ENCODE measurements at regions not wholly inside any gene's neighbourhood (a gene's known extent, or its start where the extent isn't known, plus 50 kb on each side); places are given as distances from the start of the nearest gene placed in this dataset.

DNA sequence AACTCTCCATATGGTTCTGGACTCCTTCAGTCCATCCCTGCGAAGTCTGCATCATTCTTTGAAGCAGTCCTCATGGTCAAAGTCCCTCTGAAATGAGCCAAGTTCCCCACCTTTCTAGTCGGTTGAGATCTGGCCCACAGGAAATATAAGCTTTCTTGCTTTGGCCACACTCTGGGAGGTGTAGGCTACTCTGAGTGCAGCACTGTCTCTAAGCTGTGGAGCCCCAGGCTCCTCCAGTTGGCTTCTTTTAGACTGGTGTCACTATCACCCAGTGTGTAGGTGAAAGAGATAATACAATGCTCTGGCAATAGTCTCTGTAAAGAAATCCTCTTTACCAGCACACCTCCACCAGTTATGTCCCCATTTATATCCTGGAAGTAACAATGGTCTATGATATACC is 486.5 kb upstream of the KLF12 start (continued):
- TF ChIP-seq, protein P1, sequence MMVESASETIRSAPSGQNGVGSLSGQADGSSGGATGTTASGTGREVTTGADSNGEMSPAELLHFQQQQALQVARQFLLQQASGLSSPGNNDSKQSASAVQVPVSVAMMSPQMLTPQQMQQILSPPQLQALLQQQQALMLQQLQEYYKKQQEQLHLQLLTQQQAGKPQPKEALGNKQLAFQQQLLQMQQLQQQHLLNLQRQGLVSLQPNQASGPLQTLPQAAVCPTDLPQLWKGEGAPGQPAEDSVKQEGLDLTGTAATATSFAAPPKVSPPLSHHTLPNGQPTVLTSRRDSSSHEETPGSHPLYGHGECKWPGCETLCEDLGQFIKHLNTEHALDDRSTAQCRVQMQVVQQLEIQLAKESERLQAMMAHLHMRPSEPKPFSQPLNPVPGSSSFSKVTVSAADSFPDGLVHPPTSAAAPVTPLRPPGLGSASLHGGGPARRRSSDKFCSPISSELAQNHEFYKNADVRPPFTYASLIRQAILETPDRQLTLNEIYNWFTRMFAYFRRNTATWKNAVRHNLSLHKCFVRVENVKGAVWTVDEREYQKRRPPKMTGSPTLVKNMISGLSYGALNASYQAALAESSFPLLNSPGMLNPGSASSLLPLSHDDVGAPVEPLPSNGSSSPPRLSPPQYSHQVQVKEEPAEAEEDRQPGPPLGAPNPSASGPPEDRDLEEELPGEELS (CRISPR knock-in tag; IDR thresholded peaks at IDR 0.05; ENCODE audit: borderline replicate concordance): no peak
- TF ChIP-seq, protein P2, sequence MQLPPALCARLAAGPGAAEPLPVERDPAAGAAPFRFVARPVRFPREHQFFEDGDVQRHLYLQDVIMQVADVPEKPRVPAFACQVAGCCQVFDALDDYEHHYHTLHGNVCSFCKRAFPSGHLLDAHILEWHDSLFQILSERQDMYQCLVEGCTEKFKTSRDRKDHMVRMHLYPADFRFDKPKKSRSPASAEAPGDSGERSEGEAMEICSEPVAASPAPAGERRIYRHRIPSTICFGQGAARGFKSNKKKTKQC (CRISPR knock-in tag; IDR thresholded peaks at IDR 0.05): no peak
- TF ChIP-seq CBX2 (IDR thresholded peaks at IDR 0.05; ENCODE audit: insufficient read depth, low read length, poor library complexity, severe bottlenecking) (no peak), POLR2H (tag; IDR thresholded peaks at IDR 0.05; ENCODE audit: low read depth) (no peak), SMAD1 (IDR thresholded peaks at IDR 0.05; ENCODE audit: low read depth, low read length, partially characterized antibody) (no peak), DIDO1 (tag; IDR thresholded peaks at IDR 0.05; ENCODE audit: low read depth) (no peak), EGR1 (conservative IDR thresholded peaks at IDR 0.05) (no peak), HIVEP1 (CRISPR knock-in tag; IDR thresholded peaks at IDR 0.05) (no peak), SOX6 (IDR thresholded peaks at IDR 0.05) (no peak), MTA2 (IDR thresholded peaks at IDR 0.05; ENCODE audit: low read depth) (no peak), HDAC6 (IDR thresholded peaks at IDR 0.05; ENCODE audit: low read depth, low read length) (no peak)

Measured in K562 (cell line).